NOMO-1 treated with dmso at 0.1 percent for 144 hours (cell line): ENCODE measurements at regions not wholly inside any gene's neighbourhood (a gene's known extent, or its start where the extent isn't known, plus 50 kb on each side); places are given as distances from the start of the nearest gene placed in this dataset.

ENCODE experiments used
- DNase-seq: peaks from one replicate; lab custom pipeline; 2025; ENCODE audit not compliant: unreplicated experiment; lab: John Stamatoyannopoulos, UW

DNA sequence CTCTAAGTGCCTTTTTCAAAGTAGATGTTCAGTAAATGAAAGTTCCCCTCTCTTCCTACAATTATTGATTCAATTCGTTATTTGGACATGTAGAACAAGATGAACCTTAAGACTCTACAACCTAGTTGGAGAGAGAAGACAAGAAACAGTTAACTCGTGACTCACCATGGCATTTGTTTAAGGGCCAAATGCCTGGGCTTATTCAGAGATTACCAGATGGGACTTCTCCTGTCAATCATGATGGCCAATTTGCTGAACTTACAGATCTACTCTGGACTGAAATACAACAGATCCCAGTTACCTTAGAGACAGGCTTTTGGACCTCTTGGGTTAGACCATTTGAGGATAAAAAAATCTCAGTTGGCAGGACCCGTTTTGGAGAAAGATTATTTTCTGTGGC is 93.5 kb downstream of the C1orf94 start:
- DNase-seq = no peak

DNA sequence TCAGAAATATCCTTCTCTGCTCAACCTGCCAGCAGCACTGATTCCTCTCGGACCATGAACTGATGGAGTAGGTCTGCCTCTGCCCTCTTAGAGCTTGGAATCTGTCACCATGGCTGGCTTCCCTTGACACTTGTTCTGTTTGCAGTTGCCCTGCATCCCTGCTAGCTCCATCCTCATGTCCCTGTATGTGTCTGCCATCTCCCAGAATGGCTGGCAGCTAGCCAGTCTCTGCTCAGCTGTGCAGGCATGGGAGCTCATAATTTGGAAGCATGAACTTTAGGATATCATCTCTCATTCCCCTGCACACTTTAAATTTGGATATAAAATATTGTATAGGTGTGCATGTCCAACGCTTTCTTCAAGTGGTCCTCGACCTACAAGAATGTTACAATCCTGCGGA is 95.4 kb downstream of the C1orf94 start:
- no peak for DNase-seq

DNA sequence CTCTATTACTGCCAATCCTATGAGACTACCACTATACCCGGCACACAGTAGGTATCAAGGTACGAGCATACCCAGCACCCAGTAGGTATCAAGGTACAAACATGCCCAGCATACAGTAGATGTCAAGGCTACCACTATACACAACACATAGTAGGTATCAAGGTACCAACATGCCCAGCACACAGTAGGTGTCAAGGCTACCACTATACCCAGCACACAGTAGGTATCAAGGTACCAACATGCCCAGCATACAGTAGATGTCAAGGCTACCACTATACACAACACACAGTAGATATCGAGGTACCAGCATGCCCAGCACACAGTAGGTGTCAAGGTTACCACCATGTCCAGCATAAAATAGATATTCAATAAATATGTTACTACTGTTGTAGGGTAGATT is 98.4 kb downstream of the C1orf94 start:
- DNase-seq = no peak

DNA sequence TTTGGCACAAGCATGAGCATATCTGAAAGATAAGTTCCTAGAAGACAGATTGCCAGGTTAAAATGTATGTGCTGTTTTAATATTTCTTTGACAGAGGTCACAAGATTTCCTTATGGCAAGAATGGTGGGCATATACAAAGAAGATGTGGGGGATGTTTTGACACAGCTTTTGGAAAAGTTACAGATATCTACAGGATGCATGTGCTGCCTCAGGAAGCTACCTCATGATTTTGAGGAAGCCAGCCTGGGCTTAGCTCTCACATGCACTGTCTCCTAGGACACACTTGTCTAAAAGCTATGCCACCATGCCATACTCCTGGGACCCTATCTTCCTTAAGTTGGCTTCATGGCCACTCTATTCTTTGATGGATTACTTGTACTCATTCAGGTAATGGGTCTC is 99.9 kb downstream of the C1orf94 start:
- DNase-seq = no peak

DNA sequence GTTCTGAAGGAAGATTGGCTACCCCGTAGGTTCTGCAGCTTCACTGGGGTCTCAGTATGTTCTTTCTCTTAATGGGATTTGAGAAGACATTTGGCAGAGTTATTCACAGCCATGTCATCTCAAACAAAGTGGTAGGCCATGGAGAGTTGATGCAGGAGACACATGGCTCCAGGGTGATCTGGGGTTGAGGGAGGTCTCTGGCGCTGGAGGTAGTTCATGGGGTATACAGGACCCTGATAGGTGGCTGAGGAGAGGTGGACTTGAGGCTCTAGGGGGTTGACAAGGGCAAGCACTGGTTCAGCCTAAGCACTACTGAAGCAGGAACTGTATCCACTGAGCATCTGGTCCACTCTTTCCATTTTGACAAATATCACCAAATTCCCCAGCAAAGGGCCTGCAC is 100.4 kb downstream of the C1orf94 start:
- no peak for DNase-seq

DNA sequence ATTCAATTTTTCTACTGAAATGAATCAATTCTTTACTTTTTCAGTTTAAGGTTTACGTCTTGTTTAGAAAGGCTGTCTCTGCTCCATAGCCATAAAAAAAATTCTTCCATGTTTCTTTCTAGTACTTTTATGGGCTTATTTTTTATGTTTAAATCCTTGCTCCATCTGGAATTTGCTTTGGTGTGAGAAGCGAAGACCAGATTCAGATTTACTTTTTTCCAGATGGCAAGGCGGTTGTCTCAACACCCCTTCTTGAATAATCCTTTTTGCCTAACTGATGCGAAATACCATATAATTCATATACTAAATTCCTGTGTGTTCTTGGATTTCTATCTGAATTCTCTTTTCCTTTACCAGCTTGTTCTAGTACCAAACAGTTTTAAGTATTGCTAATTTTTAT is 101.5 kb downstream of the C1orf94 start:
- no peak for DNase-seq

DNA sequence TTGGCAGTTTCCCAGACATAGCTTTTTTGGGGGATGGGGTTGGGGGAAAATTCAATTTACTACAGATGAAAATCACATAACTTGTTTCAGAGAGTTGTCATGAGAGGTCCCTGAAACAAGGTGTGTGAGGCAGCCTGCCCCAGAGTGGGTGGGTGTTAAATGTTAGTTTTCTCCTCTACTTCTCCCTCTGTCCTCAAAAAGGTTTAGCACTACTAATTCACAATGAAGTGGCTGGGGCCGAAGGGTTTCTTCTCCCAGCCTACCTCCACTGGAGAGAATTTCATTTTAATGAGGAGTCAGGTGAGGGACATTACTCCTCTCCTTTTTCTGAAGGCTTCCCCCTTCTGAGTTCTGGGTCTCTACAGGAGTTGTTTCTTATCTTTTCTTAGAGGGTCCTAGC is 103.3 kb downstream of the C1orf94 start:
- DNase-seq = no peak

DNA sequence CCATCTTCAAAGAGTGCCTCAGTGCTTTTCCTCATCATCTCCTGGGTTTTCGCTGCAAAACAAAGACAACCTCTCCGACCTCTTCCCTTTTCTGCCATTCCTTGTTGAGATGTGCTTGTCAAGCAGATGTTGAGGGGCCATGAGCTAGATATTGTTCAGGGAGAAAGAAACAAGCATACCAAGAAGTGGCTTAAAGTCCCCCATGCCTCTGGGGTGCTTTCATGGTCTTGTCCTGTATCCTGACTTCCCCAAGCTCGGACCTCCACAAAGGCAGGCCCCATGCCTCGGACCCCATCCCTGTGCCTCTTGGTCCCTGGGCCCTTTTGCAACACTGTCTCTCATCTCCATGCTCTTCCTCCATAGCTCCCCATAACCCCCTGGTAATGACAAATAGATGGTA is 103.8 kb downstream of the C1orf94 start:
- DNase-seq = no peak

DNA sequence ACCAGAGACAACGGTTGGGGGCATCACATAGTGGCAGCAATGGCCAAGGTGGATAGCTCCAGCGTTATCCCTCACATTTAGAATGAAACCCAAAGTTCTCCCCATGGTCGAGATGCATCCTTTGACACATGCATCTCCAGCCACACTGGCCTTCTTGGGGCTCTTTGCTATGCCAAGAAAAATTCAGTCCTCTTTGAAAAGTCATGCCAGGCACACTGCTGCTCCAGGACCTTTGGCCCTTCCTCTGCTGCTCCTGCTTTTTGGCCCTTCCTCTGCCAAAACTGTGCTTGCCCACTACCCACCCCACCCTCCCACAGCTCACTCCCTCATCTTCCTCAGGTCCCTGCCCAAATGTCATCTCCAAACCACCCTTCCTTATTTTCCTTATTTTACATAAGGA is 106.4 kb downstream of the C1orf94 start:
- no peak for DNase-seq

DNA sequence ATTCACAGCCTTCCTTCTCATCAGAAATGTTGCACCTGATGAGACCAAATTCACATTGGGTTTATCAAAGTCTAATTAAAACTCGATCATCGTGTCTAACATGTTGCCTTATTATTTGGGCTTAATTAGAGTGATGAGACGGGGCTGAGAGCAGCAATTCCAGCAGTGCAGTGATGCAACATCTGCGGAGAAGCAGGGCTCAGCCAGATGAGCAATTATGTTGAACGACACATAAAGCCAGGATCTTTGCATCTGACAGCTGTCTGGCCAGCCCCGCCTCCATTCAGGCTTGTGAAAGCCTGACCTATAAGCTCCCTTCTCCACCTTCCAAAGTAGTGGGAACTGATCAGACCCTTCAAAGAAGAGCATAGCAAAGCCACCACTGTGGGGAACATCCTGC is 109.8 kb downstream of the C1orf94 start:
- no peak for DNase-seq

DNA sequence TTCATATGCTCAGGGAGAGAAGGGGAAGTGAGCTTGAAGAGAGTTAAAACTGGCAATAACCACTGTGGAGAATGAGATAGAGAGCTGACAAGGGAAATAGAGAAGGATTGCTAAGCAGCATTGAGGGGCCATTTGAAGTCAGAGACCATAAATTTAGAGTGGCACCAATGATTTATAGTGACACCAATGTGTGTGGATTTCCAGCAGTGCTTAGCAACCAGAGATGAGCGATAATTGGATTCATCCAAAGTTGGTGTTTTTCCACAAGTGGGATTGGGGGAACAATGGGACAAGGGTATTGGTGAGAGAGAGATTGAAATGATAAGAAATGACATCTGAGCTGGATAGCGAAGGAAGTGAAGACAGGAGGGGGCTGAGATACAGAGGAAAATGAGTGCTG is 114.1 kb downstream of the C1orf94 start:
- no peak for DNase-seq

DNA sequence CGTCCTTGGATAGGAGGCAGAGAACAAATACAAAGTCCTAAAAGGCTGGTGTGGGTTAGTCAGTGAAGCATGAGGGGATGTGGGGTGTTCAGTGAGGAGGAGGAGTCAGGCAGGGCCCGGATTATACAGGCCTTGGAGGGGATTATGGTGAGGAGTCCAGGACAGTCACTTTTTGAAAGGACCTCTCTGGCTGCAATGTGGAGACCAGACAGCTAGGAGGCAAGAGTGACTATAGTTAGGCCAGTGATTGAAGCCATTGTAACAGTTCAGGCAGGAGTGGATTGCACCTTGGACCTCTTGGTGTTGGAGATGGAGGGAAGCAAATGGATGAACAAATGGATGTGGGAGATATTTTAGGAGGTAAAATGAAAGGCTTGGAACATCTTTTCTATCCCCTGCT is 115.8 kb downstream of the C1orf94 start:
- no peak for DNase-seq

DNA sequence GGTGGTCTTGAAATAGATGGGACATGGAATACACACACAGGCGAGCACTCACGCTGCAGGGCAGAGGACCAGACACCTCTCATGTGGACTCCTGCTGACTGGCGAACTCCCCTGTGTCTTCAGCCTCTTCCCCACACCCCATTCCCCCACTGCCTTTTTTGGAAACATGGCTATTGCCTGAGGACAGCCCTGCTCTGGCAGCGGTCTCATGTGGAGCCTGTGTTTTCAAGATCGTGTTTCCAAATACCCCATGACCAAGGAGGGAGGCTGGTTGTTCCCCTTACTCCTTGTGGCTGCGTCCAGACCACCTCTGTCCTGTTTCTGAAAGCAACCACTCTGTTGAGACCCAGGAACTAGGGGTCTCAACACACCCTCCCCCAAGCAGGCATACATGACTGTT is 119.4 kb downstream of the C1orf94 start:
- DNase-seq = no peak

DNA sequence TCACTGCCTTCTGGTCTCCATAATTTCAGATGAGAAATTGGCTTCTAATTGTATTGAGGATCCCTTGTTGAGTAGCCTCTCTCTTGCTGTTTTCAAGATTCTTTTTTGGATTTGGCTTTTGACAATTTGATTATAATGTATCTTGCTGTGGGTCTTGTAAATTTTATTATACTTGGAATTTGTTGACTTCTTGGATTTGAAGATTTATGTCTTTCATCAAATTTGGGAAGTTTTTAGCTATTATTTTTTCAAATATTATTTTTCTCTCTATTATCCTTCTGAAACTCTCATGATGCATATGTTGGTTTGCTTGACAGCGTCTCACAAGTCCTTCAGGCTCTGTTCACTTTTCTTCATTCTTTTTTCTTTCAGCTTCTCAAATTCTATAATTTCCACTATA is 126.1 kb downstream of the C1orf94 start:
- no peak for DNase-seq

DNA sequence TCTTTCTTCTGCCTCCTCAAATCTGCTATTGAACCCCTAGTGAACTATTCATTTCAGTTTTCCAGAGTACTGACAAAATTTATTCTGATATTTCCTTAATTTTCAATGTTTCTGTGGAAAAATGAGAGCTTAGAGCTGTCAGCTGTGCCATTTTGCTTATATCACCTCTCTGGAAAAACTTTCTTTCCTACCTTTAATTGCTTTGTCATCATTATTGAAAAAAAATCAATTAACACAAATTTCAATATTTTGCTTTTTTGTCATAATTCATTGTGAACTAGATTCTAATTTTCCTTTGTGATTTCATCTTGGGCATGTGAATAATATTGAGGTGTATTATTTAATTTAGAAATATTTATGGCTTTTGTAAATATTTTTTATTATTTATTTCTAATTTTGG is 126.5 kb downstream of the C1orf94 start:
- no peak for DNase-seq

DNA sequence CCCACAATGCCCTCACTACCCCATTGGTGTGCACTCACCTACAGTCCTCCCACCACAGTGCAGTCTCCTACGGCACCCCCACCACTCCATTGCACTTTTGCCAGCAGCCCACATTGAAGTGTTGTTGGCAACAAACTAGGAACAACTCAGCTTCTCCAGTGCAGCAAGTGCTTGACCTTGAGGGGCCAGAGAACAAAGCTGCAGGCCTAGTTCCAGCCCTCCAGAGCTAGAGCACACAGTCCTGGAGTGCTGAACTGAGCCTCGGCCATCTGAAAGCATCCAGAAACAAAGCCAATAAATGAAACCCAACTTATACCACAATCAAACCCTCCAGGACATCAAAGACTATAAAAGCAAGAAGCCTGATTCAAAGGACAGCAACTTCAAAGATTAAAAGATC is 129.9 kb downstream of the C1orf94 start:
- DNase-seq = no peak

DNA sequence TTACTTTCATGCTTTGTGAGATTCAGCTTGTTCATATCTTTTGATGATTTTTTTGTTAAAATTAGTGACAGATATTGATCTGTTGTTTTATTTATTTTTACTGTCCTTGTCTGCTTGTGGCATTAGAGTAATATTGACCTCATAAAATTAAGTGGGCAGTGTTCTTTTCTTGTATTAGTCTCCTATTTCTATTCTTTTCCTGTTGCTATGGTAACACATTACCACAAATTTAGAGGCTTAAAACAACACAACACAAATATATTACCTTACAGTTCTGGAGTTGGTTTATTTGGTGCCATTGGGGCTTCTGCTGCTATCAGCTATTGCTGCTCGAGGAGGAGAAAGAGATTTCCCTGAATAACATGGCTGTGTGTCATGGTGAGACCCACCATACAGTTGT is 135.7 kb downstream of the C1orf94 start:
- no peak for DNase-seq

DNA sequence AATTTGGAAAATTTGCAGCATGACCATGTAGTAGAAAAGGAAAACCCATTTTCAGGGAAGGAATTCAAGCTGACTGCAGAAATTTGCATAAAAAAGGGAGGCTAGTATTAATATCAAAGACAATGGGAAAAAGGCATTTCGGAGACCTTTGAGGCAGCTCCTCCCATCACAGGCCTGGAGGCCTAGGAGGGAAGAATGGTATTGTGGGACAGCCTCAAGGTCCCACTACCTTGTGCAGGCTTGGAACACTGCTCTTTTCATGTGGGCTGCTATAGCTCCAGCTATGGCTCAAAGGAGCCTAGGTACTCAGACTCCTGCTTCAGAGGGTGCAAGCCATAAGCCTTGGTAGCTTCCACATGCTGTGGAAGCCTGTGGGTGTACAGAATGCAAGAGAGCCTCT is 139.3 kb downstream of the C1orf94 start:
- DNase-seq = no peak

DNA sequence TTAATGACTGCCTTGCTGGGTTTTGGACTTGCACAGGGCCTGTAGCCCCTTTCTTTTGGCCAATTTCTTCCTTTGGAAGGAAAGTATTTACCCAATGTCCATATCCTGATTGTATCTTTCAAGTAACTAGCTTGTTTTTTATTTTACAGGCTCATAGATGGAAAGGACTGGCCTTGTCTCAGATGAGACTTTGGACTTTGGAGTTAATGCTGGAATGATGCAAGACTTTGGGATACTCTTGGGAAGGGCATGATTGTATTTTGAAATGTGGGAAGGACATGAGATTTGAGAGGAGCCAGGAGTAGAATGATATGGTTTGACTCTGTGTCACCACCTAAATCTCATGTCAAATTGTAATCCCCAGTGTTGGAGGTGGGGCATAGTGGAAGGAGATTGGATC is 140.1 kb downstream of the C1orf94 start:
- no peak for DNase-seq

DNA sequence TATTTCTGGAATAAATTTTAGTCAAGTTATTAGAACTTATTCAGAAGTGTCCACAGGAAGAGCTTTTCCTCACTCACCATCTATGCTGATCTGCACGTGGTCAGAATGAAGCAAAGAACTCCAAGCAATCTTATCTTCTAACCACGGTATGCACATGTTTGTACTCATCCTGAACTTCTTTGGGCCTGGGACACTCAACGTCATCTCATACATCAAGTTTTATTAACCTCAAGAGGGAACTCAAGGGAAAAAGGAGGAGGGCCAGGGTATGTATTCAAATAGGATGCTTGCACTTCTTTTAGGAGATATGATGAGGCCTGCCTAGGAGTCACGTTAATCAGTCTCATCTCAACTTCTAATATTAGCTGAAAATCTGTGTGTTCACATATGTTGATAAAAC is 142.5 kb downstream of the C1orf94 start:
- DNase-seq = no peak

DNA sequence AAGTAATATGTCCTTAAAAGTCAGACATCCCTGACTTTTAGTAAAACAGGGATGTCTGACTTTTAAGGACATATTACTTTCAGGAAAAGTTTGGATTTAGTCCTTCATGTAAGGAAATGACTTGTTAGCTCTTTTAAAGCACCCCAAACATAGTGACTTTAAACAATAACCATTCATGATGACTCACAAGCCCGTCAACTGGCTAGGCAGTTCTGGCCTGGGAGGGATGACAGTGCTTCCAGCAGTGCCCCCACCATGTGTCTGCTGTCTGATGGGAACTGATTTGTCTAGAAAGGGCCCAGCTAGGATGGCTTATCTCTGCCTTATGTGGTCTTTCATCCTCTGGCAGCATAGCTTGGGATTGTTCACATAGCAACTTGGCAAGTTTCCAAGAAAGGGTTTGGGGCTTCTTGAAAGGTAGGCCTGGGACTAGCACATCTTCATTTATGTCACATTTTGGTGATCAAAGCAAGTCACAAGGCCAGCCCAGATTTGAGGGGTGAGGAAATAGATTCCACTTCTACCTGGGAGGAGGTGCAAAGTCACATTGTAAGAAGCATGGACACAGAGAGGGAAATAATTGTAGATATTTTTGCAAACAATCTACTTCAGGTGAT is 143.5 kb downstream of the C1orf94 start:
- DNase-seq = no peak

DNA sequence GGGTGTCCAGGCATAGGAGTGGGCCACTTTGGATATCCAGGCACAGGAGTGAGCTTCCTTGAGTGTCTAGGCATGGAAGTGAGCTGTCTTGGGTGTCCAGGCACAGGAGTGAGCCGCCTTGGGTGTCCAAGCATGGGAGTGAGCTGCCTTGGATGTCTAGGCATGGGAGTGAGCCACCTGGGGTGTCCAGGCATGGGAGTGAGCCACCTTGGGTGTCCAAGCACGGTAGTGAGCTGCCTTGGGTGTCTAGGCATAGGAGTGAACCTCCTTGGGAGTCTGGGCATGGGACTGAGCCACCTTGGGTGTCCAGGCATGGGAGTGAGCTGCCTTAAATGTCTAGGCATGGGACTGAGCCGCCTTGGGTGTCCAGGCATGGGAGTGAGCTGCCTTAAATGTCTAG is 146.3 kb downstream of the C1orf94 start:
- DNase-seq = no peak

DNA sequence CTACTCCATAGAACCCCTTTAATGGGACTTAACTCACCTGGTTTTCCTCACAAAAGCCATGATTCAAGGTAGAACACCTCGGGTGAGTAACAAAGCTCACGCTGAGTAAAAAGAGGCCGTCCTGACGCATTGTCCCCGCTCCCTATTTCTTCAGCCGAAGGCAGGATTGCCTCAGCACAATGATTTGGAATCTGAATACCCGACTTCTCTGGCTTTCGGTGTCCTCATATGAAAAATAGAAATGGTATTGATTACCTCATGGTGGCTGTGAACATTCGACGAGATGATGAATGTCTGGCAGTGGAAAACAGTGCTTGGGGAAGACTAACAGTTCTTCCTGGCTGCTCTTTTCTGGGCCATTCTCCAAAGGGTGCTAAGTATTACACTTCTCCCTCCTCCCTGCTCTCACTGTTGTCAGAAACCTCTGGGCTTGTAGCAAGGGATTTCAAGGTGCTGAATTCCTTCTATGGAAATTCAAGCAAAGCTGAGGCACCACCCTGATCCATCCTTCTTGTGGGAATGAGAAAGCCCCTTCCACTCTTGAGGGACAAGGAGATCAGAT is 148.3 kb downstream of the C1orf94 start:
- no peak for DNase-seq
